ENCODE measurements at regions not wholly inside any gene's neighbourhood (a gene's known extent, or its start where the extent isn't known, plus 50 kb on each side); places are given as distances from the start of the nearest gene placed in this dataset.

DNA sequence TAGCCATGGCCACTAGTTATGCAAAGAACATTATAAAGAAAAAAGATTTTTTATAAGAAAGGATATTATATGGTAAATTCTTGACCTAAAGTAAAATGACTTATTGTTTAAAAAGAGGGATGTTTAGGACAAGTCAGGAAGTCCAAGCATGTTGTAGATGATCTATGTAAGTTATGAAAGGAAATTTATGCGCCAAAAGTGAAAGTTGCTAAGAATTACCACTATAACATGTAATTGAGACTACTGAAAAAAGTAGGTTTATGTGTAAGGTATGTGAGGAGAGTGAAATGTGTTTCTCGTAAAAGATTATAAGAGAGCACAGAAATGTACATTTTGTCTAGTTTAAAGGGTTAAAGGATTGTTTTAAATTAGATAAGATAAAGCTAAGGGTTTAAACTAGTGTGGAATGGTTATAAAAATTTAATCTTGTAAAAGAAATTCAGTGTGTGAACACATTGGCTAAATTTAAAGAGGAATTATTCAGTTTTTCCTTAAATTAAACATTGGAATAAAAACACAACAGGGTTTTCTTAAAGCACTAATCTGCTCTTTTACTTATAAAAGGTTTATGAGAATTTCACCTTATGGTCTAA lies 1100.4 kb upstream of the EDIL3 start:
- peaks cover 0 to 8% of the 10 kb centered on the region in 2 donors for H3K9me3 ChIP-seq (ENCODE audit: control insufficient read depth in 1 of 2, low read length in 2 of 2)
- no peak overlapping the region for H3K27ac ChIP-seq (ENCODE audit: low read depth, low read length)
- H3K4me3 ChIP-seq (ENCODE audit: low read depth in 1 of 2, low read length in 2 of 2): no peak overlapping the region
- no peak overlapping the region for H3K9ac ChIP-seq (ENCODE audit: low read depth in 1 of 2, low read length in 2 of 2)
- H3K27me3 ChIP-seq (ENCODE audit: control insufficient read depth in 1 of 2, insufficient read depth in 2 of 2, low read length in 2 of 2): no peaks in the 10 kb centered on the region
- no peaks in the 10 kb centered on the region for H3K4me1 ChIP-seq (ENCODE audit: control insufficient read depth in 1 of 2, insufficient read depth in 2 of 2, low read length in 2 of 2)
- no peaks in the 10 kb centered on the region for H3K36me3 ChIP-seq (ENCODE audit: control insufficient read depth in 1 of 2, insufficient read depth in 2 of 2, low read length in 2 of 2)

DNA sequence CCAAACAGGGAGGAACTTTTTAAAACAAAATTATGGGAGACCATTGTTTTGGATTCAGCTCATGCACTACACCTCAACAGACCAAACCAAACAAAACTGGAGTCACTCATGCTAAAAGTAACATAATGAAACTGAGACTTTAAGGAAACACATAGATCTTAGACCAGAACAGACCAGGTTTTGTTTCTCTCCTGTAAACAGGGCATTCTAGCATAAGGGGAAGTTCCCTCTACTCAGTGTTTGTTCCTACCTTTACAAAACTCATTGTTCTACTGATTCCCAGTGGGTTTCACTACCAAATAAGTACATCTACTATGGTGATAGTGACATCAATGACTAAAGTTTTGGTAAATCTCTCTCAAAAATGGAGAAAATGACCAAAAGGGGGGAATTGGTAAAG lies 1103.6 kb upstream of the EDIL3 start:
- no peak overlapping the region for H3K4me3 ChIP-seq (ENCODE audit: low read depth in 1 of 2, low read length in 2 of 2)
- peaks cover 0 to 8% of the 10 kb centered on the region in 2 donors for H3K9me3 ChIP-seq (ENCODE audit: control insufficient read depth in 1 of 2, low read length in 2 of 2)
- no peak overlapping the region for H3K27ac ChIP-seq (ENCODE audit: low read depth, low read length)
- H3K9ac ChIP-seq (ENCODE audit: low read depth in 1 of 2, low read length in 2 of 2): no peak overlapping the region
- no peaks in the 10 kb centered on the region for H3K27me3 ChIP-seq (ENCODE audit: control insufficient read depth in 1 of 2, insufficient read depth in 2 of 2, low read length in 2 of 2)
- H3K36me3 ChIP-seq (ENCODE audit: control insufficient read depth in 1 of 2, insufficient read depth in 2 of 2, low read length in 2 of 2): no peaks in the 10 kb centered on the region
- no peaks in the 10 kb centered on the region for H3K4me1 ChIP-seq (ENCODE audit: control insufficient read depth in 1 of 2, insufficient read depth in 2 of 2, low read length in 2 of 2)

DNA sequence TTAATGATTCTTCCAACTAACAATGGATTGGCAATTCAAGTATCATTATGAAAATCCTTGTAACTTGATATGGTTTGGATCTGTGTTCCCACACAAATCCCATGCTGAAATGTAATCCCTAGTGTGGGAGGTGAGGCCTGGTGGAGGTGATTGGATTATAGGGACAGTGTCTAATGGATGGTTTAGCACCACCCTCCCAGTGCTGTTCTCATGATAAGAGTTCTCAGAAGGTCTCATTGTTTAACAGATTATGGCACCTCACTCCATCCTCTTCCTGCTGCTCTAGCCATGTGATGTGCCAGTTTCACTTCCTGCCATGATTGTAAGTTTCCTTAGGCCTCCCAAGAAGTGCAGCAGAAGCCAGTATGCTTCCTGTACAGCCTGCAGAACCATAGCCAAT lies 1116.2 kb upstream of the EDIL3 start:
- no peak overlapping the region for H3K27ac ChIP-seq (ENCODE audit: low read depth, low read length)
- H3K4me3 ChIP-seq (ENCODE audit: low read depth in 1 of 2, low read length in 2 of 2): no peak overlapping the region
- H3K27me3 ChIP-seq (ENCODE audit: control insufficient read depth in 1 of 2, insufficient read depth in 2 of 2, low read length in 2 of 2): no peaks in the 10 kb centered on the region
- H3K9ac ChIP-seq (ENCODE audit: low read depth in 1 of 2, low read length in 2 of 2): no peak overlapping the region
- H3K4me1 ChIP-seq (ENCODE audit: control insufficient read depth in 1 of 2, insufficient read depth in 2 of 2, low read length in 2 of 2): no peaks in the 10 kb centered on the region
- H3K9me3 ChIP-seq (ENCODE audit: control insufficient read depth in 1 of 2, low read length in 2 of 2): no peaks in the 10 kb centered on the region
- H3K36me3 ChIP-seq (ENCODE audit: control insufficient read depth in 1 of 2, insufficient read depth in 2 of 2, low read length in 2 of 2): no peaks in the 10 kb centered on the region

DNA sequence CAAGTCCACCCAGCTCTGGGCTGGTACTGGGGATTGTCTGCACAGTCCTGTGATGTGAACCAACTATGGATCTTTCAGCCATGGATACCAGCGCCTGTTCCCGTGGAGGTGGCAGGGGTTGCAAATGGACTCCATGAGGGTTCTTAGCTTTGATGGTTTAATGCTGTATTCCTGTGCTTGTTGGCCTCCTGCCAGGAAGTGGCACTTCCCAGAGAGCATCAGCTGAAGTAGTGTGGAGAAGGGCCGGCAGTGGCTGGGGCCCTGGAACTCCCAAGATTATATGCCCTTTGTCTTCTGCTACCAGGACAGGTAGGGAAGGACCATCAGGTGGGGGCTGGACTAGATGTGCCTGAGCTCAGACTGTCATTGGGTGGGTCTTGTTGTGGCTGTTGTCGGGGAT lies 1104.8 kb upstream of the COX7C start:
- Histone ChIP-seq H3K4me1 (ENCODE audit: control insufficient read depth in 1 of 2, insufficient read depth in 2 of 2, low read length in 2 of 2) (no peaks in the 10 kb centered on the region), H3K4me3 (ENCODE audit: low read depth in 1 of 2, low read length in 2 of 2) (no peak overlapping the region), H3K27ac (ENCODE audit: low read depth, low read length) (no peak overlapping the region), H3K36me3 (ENCODE audit: control insufficient read depth in 1 of 2, insufficient read depth in 2 of 2, low read length in 2 of 2) (no peaks in the 10 kb centered on the region), H3K9ac (ENCODE audit: low read depth in 1 of 2, low read length in 2 of 2) (no peak overlapping the region), H3K27me3 (ENCODE audit: control insufficient read depth in 1 of 2, insufficient read depth in 2 of 2, low read length in 2 of 2) (no peaks in the 10 kb centered on the region), H3K9me3 (ENCODE audit: control insufficient read depth in 1 of 2, low read length in 2 of 2) (peaks cover 0 to 3% of the 10 kb centered on the region in 2 donors)

DNA sequence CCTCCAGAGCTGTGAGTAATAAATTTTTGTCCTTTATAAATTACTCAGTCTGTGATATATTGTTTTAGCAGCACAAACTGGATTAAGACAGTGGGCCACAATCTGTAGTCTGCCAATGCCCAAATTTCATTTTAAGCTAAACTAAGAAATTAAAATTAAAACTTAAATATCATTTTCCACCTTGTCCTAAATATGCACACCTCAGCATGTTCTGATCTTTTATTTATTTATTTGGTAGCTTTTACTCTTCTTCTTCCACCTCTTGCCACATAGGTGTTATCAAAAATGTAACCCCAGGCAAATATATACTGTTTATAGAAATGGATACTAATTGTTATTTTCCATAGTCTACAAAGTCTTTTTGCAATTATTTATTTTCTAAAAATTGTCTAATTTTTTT lies 1102.2 kb upstream of the COX7C start:
- no peak overlapping the region for H3K4me3 ChIP-seq (ENCODE audit: low read depth in 1 of 2, low read length in 2 of 2)
- H3K27ac ChIP-seq (ENCODE audit: low read depth, low read length): no peak overlapping the region
- H3K27me3 ChIP-seq (ENCODE audit: control insufficient read depth in 1 of 2, insufficient read depth in 2 of 2, low read length in 2 of 2): no peaks in the 10 kb centered on the region
- H3K36me3 ChIP-seq (ENCODE audit: control insufficient read depth in 1 of 2, insufficient read depth in 2 of 2, low read length in 2 of 2): no peaks in the 10 kb centered on the region
- peaks cover 0 to 3% of the 10 kb centered on the region in 2 donors for H3K9me3 ChIP-seq (ENCODE audit: control insufficient read depth in 1 of 2, low read length in 2 of 2)
- no peak overlapping the region for H3K9ac ChIP-seq (ENCODE audit: low read depth in 1 of 2, low read length in 2 of 2)
- no peaks in the 10 kb centered on the region for H3K4me1 ChIP-seq (ENCODE audit: control insufficient read depth in 1 of 2, insufficient read depth in 2 of 2, low read length in 2 of 2)

DNA sequence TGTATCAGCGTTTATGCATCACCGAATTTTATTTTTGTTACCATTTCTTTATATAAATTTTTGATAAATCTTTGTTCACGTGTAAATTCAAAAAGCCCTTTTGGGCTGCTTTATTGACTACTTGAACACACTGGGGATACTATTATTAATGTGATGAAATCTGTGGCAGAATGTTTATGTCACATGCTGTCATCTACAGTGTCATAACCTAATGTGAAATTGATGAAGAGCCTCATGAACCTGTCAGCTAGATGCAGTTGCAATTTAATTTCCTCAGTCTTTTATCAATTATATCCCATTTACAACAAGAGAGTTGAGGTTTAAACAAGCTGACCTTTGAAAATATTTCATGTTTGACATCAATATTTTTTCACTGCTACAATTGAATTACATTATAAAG lies 1100.4 kb upstream of the COX7C start:
- H3K9me3 ChIP-seq (ENCODE audit: control insufficient read depth in 1 of 2, low read length in 2 of 2): peaks cover 0 to 3% of the 10 kb centered on the region in 2 donors
- no peak overlapping the region for H3K9ac ChIP-seq (ENCODE audit: low read depth in 1 of 2, low read length in 2 of 2)
- no peak overlapping the region for H3K27ac ChIP-seq (ENCODE audit: low read depth, low read length)
- H3K36me3 ChIP-seq (ENCODE audit: control insufficient read depth in 1 of 2, insufficient read depth in 2 of 2, low read length in 2 of 2): no peaks in the 10 kb centered on the region
- H3K4me1 ChIP-seq (ENCODE audit: control insufficient read depth in 1 of 2, insufficient read depth in 2 of 2, low read length in 2 of 2): no peaks in the 10 kb centered on the region
- no peaks in the 10 kb centered on the region for H3K27me3 ChIP-seq (ENCODE audit: control insufficient read depth in 1 of 2, insufficient read depth in 2 of 2, low read length in 2 of 2)
- H3K4me3 ChIP-seq (ENCODE audit: low read depth in 1 of 2, low read length in 2 of 2): no peak overlapping the region

DNA sequence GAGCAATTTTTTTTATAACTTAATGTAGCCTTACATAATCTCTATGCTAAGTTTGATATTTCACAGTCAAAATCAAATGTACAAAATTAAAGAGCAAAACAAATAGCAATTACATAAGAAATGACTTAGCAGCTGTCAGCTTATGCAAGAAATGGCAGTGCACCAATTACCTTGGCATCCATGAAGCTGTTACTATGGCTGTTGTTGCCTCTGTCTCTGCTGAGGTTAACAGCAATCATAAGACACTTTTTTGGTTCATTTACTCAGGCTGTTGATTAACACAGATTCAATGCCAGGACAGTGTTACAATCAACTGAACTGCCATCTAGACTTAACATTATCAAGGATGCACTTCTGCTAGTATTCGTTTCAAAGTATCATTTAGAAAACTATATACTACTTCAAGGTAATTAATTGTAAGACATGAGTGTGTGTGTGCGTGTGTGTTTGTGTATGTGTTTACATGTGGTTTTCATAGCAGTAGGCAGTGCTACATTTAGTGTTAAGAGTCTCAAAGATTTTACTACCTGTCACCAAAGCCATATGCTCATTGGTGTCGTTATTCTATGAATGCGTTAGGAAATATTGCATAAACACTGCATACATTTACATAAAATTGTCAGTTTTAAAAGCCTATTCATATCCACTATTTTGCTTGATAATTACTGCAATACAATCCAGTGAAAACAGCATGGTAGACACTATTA lies 1084.2 kb upstream of the COX7C start:
- H3K4me1 ChIP-seq (ENCODE audit: control insufficient read depth in 1 of 2, insufficient read depth in 2 of 2, low read length in 2 of 2): no peaks in the 10 kb centered on the region
- no peak overlapping the region for H3K9ac ChIP-seq (ENCODE audit: low read depth in 1 of 2, low read length in 2 of 2)
- no peaks in the 10 kb centered on the region for H3K27me3 ChIP-seq (ENCODE audit: control insufficient read depth in 1 of 2, insufficient read depth in 2 of 2, low read length in 2 of 2)
- H3K36me3 ChIP-seq (ENCODE audit: control insufficient read depth in 1 of 2, insufficient read depth in 2 of 2, low read length in 2 of 2): no peaks in the 10 kb centered on the region
- no peak overlapping the region for H3K27ac ChIP-seq (ENCODE audit: low read depth, low read length)
- no peaks in the 10 kb centered on the region for H3K9me3 ChIP-seq (ENCODE audit: control insufficient read depth in 1 of 2, low read length in 2 of 2)
- H3K4me3 ChIP-seq (ENCODE audit: low read depth in 1 of 2, low read length in 2 of 2): no peak overlapping the region

DNA sequence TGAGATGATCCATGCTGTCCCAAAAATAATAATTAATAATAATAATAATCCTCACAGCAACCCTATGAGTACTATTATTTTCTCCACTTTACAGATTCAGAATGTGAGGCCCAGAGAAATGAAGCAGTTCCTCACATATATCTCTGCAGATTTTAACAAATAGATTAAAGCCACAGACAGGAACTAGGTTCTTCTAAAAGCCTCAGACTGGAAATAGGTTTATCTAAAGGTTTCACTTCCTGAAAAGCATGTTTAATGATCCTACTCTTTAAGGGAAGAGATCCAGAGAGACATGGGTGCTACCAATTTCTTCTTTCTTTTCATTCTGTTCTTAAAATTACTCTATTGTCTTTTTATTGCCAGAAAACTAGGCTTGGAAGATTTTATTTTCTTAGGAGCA lies 1079.4 kb upstream of the COX7C start:
- Histone ChIP-seq H3K9ac (ENCODE audit: low read depth in 1 of 2, low read length in 2 of 2) (no peak overlapping the region), H3K27ac (ENCODE audit: low read depth, low read length) (no peak overlapping the region), H3K36me3 (ENCODE audit: control insufficient read depth in 1 of 2, insufficient read depth in 2 of 2, low read length in 2 of 2) (no peaks in the 10 kb centered on the region), H3K4me1 (ENCODE audit: control insufficient read depth in 1 of 2, insufficient read depth in 2 of 2, low read length in 2 of 2) (no peaks in the 10 kb centered on the region), H3K4me3 (ENCODE audit: low read depth in 1 of 2, low read length in 2 of 2) (no peak overlapping the region), H3K9me3 (ENCODE audit: control insufficient read depth in 1 of 2, low read length in 2 of 2) (no peaks in the 10 kb centered on the region), H3K27me3 (ENCODE audit: control insufficient read depth in 1 of 2, insufficient read depth in 2 of 2, low read length in 2 of 2) (no peaks in the 10 kb centered on the region)

DNA sequence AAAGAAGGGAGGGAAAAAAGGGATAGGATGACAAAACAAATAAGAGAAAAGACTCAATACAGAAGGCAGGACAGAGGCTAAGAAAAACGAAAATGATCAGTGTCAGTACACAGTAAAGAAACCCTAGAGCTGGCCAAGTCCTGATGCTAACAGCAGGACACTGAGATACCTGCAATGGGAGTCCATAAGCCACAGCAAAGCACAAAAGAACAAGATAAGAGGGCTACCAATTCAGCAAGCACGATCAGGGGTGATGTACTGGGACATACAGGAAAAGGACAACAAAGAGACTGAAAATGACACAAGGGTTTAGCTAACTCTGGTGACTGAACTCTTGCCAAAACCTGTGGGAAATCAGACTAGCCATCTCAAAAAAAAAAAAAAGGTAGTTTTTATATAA lies 1072.6 kb upstream of the COX7C start:
- H3K4me3 ChIP-seq (ENCODE audit: low read depth in 1 of 2, low read length in 2 of 2): no peak overlapping the region
- no peaks in the 10 kb centered on the region for H3K36me3 ChIP-seq (ENCODE audit: control insufficient read depth in 1 of 2, insufficient read depth in 2 of 2, low read length in 2 of 2)
- no peaks in the 10 kb centered on the region for H3K4me1 ChIP-seq (ENCODE audit: control insufficient read depth in 1 of 2, insufficient read depth in 2 of 2, low read length in 2 of 2)
- H3K9me3 ChIP-seq (ENCODE audit: control insufficient read depth in 1 of 2, low read length in 2 of 2): peaks cover 0 to 8% of the 10 kb centered on the region in 2 donors
- H3K27me3 ChIP-seq (ENCODE audit: control insufficient read depth in 1 of 2, insufficient read depth in 2 of 2, low read length in 2 of 2): no peaks in the 10 kb centered on the region
- no peak overlapping the region for H3K27ac ChIP-seq (ENCODE audit: low read depth, low read length)
- H3K9ac ChIP-seq (ENCODE audit: low read depth in 1 of 2, low read length in 2 of 2): no peak overlapping the region

DNA sequence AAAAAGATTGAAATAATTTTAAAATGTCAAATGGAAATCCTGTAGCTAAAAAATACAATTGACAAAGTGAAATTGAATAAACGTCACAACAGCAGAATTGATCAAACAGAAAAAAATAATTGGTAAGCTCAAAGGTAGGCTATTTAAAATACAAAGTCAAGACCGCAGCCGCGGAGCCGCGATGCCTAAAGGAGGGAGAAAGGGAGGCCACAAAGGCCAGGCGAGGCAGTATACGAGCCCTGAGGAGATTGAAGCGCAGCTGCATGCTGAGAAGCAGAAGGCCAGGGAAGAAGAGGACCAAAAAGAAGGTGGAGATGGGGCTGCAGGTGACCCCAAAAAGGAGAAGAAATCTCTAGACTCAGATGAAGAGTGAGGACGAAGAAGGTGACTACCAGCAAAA lies 1068.5 kb upstream of the COX7C start:
- peaks cover 1 to 16% of the 10 kb centered on the region in 2 donors for H3K9me3 ChIP-seq (ENCODE audit: control insufficient read depth in 1 of 2, low read length in 2 of 2)
- no peak overlapping the region for H3K4me3 ChIP-seq (ENCODE audit: low read depth in 1 of 2, low read length in 2 of 2)
- no peak overlapping the region for H3K9ac ChIP-seq (ENCODE audit: low read depth in 1 of 2, low read length in 2 of 2)
- H3K27ac ChIP-seq (ENCODE audit: low read depth, low read length): no peak overlapping the region
- H3K4me1 ChIP-seq (ENCODE audit: control insufficient read depth in 1 of 2, insufficient read depth in 2 of 2, low read length in 2 of 2): no peaks in the 10 kb centered on the region
- no peaks in the 10 kb centered on the region for H3K27me3 ChIP-seq (ENCODE audit: control insufficient read depth in 1 of 2, insufficient read depth in 2 of 2, low read length in 2 of 2)
- no peaks in the 10 kb centered on the region for H3K36me3 ChIP-seq (ENCODE audit: control insufficient read depth in 1 of 2, insufficient read depth in 2 of 2, low read length in 2 of 2)

Measured in duodenal mucosa (tissue), 2 donors.